Activated CD4-positive, CD25-positive, alpha-beta regulatory T cell treated with anti-CD3 and anti-CD28 coated beads, Interleukin-2, amount 50 U/mL, for 24 hours (primary cell): ENCODE measurements at regions not wholly inside any gene's neighbourhood (a gene's known extent, or its start where the extent isn't known, plus 50 kb on each side); places are given as distances from the start of the nearest gene placed in this dataset.

ENCODE experiments used
- ATAC-seq, 2 donors: fragments of 150-1000 bp; cut with Tn5 transposase; one replicate each; pipeline ENCODE4 v1.10.0; 2021; ENCODE audit warnings: mild to moderate bottlenecking in 1 of 2, moderate library complexity in 1 of 2

- no peak for ATAC-seq
Observed at GRCh38 chr13:80603351-80603750, 262.4 kb upstream of the SPRY2 start.

DNA sequence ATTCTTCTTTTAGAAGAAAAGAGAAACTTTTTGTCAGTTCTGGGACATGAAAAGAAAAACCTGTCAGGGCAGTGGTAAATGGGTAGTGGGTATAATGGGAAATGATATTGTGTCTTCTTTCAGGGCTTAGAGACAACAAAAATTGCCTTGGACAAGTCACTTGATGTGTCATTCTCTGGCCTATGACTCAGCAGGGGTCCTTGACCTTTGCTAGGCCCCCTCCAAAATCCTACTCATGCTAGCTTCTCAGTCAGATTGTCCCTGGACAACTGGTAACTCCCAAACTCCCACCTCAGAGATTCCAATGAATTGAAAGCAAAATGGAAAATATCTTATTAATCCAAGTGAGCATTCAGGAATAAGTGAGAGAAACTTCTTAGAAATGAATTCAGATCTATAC lies 258.8 kb upstream of the SPRY2 start:
- no peak for ATAC-seq

GRCh38 chr13:80598189-80598588 lies 257.3 kb upstream of the SPRY2 start:
- no peak for ATAC-seq

- ATAC-seq = no peak
Observed at GRCh38 chr13:80591976-80592740, 251.2 kb upstream of the SPRY2 start.

DNA sequence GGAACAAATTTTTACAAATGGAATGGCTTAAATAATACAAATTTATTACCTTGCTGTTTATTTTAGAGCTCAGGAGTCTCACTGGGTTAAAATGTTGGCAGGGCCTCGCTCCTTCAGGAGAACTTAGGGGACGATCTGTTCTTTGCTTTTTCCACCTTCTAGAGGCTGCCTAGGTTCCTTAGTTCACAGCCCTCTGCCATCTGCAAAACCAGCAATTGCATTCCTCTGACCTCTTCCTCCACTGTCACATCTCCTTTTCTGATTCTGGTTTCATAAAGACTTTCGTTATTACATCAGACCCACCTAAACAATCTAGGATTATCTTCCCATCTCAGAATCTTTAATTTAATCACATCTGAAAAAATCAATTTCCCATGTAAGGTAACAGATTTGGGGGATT lies 249.6 kb upstream of the SPRY2 start:
- ATAC-seq = no peak

GRCh38 chr13:80586356-80586755 lies 245.4 kb upstream of the SPRY2 start:
- ATAC-seq = no peak

GRCh38 chr13:80585531-80585930 lies 244.6 kb upstream of the SPRY2 start:
- ATAC-seq = no peak

DNA sequence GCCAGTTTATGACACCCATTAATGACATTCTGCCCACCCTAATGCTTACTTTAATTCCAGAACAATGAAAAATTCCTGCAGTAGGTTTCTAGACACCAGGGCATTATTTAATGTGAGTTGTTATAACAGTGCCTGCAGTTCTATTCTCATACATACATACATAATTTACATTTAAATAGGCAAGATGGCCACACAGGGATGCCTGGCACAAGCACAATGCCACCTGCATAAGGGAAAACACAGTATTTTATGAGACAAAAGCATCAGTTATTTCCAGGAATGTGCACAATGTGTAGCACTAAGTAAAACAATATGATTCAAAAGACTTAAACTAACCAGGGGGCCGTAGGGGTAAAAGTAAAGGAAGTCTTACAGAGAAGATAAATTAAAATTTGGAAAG lies 243.9 kb upstream of the SPRY2 start:
- no peak for ATAC-seq

GRCh38 chr13:80584306-80584705 lies 243.4 kb upstream of the SPRY2 start:
- ATAC-seq = no peak

- ATAC-seq = no peak
Observed at GRCh38 chr13:80577926-80578670, 237.2 kb upstream of the SPRY2 start.

DNA sequence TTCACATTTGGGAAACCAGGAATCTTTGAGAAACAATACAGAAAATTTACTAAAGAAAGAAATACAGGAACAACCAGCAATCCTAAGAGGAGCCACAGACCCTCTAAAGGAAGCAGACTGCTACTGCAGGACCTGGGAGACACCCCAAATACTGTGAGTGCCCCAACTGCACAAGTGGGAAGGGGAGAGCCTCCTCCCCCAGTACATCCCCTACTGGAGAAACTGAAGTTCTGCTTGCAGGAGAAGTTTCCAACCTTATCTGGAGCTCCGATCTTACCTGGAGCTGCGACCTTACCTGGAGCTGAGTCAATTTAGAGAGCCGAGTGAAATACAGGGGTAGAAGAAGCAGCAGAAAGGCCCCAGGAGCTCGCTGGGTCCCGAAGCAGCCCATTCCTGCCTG lies 236.4 kb upstream of the SPRY2 start:
- ATAC-seq = no peak

DNA sequence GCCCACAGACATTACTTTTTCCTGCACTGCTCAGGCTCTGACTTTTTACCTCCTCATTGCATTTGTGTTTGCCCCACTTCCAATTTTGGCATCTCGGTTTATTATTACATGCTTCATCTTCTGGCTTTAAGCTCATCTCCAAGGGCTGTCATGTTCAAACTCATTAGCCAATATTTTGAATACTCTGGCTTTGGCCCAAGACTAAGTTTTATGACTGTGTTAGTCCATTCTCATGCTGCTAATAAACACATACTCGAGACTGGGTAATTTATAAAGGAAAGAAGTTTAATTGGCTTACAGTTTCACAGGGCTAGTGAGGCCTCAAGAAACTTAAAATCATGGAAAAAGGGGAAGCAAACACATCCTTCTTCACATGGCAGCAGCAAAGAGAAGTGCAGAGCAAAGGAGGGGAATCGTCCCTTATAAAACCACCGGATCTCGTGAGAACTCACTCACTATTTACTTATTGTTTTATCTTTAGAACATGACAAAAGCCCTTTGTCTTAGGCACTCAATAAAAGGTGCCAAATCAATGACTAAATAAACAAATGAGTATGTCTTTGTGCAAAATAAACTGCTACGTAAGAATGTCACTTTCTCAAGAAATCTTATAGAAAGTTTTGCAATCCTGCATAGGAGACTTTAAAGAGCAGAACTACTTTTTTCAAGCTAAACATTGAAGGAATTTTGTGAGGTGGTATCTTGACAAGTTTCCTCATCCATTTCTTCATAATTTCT lies 233.4 kb upstream of the SPRY2 start:
- ATAC-seq = no peak

DNA sequence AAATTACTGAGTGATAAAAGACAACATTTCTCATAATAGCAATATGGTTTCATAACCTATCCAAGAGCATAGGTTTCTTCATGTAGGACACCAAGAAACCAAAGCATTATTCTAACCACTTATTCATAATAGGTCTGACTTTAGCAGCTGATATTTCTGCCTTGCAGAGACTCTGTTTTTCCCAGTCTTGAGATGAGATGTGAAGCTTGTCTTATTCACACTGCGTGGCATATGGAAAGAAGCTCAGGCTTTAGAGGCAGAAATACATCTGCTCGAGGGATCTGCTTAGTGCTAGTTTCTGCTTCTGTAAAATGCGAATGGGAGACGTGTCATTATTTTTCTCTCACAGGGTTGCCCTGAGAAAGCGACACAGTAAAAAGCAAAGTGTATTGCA lies 232.0 kb upstream of the SPRY2 start:
- ATAC-seq = no peak

GRCh38 chr13:80572308-80572922 lies 231.5 kb upstream of the SPRY2 start:
- no peak for ATAC-seq

GRCh38 chr13:80571346-80572307 lies 230.7 kb upstream of the SPRY2 start:
- ATAC-seq = no peak

DNA sequence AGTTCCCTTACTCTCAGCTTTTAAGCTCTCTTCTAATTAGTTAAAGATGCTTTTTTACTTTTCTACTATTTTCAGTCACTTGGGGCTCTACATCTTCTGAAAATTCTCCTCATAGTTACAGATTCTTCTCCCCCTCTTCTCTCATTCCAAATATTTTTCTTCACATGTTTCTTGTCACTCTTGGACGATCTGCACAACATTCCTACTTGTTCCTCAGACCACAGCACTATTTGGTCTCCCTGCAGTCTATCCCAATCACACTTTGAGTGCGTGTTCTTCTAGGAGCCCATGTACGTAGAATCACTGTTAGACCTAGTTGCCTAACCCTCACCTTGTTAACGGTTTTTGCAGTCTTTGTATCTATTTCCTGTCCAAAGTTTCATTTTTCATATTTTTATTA lies 222.5 kb upstream of the SPRY2 start:
- ATAC-seq = no peak

DNA sequence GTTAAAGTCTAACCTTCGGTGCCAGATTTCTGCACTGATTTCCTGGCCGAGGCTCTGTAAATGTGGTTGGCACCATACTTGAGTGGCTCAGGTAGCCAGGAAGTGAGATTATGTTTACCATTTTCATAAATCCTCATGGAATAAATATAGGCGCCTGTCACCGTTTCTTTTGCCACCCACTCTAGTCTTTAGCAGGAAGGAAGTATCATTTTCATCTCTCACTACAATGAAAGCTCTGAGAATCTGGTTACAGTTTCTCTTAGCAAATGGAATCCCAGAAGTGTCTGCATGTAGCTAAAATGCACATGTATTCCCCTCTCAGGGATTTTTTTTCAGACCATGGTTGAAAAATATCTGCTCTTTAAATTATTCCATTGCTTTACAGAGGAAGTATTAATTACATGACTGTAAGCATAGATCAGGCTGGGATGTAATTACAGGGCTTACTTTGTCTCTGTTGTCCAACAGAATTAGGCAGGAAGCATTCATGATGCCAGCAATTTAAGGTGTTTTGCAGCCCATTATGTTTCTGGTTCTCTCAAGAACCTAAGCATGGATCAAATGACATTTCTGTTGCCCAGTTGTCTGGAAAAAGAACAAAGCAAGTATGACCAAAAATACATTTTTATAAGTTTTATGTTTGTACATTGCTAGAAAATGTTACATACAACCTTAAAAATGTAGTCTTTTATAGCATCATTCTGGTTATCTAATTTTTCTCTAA lies 221.7 kb upstream of the SPRY2 start:
- ATAC-seq = no peak

DNA sequence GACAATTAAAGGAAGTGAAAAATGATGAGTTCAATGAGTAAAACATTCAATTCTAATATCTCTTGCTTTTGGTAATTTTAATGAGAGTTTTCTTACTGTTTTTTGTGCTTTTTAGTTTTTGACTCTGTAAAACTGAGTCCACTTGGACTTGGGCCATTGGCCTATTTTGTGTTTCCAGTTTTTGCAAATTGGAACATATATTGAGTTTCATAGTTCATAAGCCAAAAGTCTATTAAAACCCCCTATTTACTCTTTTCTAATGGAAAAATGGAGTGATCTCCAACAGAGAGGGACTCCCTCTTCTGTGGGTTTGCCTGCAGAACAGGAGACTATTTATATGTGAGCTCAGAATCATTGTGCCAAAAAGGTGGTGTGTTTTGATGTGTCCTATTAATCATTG lies 219.7 kb upstream of the SPRY2 start:
- ATAC-seq = no peak

DNA sequence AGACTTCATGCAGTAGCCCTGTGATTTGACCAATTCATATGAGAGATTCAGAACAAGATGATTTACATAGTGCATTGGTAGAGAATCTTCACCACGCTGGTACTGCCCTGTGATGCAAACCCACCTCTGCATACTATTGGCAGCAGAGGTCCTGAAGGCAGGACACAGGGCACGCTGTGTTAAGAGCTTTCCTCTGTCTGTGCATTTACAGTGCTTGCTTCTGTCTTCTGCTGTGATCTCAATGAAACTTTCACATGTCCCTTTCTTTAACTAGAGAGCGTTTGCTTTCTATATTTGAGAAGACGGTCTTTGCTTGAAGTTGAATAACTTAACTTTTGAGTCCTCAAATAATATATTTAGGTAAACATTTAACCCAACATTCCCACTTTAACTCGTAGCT lies 219.0 kb upstream of the SPRY2 start:
- no peak for ATAC-seq

- ATAC-seq = no peak
Observed at GRCh38 chr13:80558074-80558473, 217.1 kb upstream of the SPRY2 start.
